Caco-2 (cell line): ENCODE measurements at regions not wholly inside any gene's neighbourhood (a gene's known extent, or its start where the extent isn't known, plus 50 kb on each side); places are given as distances from the start of the nearest gene placed in this dataset.

Experiments
- BruUV-seq: library from RNA; stranded (reverse); fragments of 400-500 nt; replicated peaks from 2 replicates; lab custom pipeline; 2021; lab: Mats Ljungman, UMichigan
- CTCF ChIA-PET: fragments of 300-600 bp; sonication (Branson Sonifier 250); formaldehyde crosslinking; loops from one replicate; lab custom pipeline; 2022; ENCODE audit warnings: antibody characterized with exemption; lab: Charles Lee
- POLR2A ChIA-PET: fragments of 300-600 bp; sonication (Branson Sonifier 250); formaldehyde crosslinking; loops from one replicate; lab custom pipeline; 2022; ENCODE audit warnings: antibody characterized with exemption; lab: Charles Lee
- DNase-seq, 2 experiments: peaks; one replicate each; pipeline versions ENCODE4 v3.0.0 to v3.0.0-alpha.2; 2020 to 2022
- H3K27me3 ChIP-seq: replicated peaks from 2 replicates; pipeline ENCODE4 v1.6.0; 2011; ENCODE audit warnings: low read length; ENCODE audit not compliant: control insufficient read depth, insufficient read depth
- H3K36me3 ChIP-seq: 2 replicates; pipeline ENCODE4 v1.5.1; 2011; ENCODE audit warnings: low read length; ENCODE audit not compliant: control insufficient read depth, insufficient read depth
- H3K4me1 ChIP-seq: fragments of 250-450 bp; sonication (Bioruptor Pico); 2 replicates; pipeline ENCODE4 v1.5.1; 2020; ENCODE audit warnings: mild to moderate bottlenecking
- H3K4me3 ChIP-seq: 2 replicates; pipeline ENCODE4 v1.5.1; 2011; ENCODE audit warnings: low read depth, mild to moderate bottlenecking, control low read depth, low read length
- H3K9me3 ChIP-seq: fragments of 250-450 bp; sonication (Bioruptor Pico); 2 replicates; pipeline ENCODE4 v1.5.1; 2020; ENCODE audit warnings: mild to moderate bottlenecking, moderate library complexity
- H3K27ac Mint-ChIP-seq: one replicate; pipeline ENCODE4 v1.8.0; 2022; ENCODE audit warnings: mixed read lengths; ENCODE audit not compliant: unreplicated experiment
- H3K27me3 Mint-ChIP-seq: one replicate; pipeline ENCODE4 v1.8.0; 2022; ENCODE audit warnings: mixed read lengths; ENCODE audit not compliant: insufficient read depth, unreplicated experiment
- H3K36me3 Mint-ChIP-seq: one replicate; pipeline ENCODE4 v1.8.0; 2022; ENCODE audit warnings: mild to moderate bottlenecking, mixed read lengths; ENCODE audit not compliant: insufficient read depth, unreplicated experiment
- H3K4me1 Mint-ChIP-seq: one replicate; pipeline ENCODE4 v1.8.0; 2022; ENCODE audit warnings: low read depth, mixed read lengths; ENCODE audit not compliant: unreplicated experiment
- H3K4me3 Mint-ChIP-seq: one replicate; pipeline ENCODE4 v1.8.0; 2022; ENCODE audit warnings: mild to moderate bottlenecking, moderate library complexity, mixed read lengths; ENCODE audit not compliant: unreplicated experiment
- H3K9me3 Mint-ChIP-seq: one replicate; pipeline ENCODE4 v1.8.0; 2022; ENCODE audit warnings: mixed read lengths; ENCODE audit not compliant: unreplicated experiment
- intact Hi-C: fragments of 100-400 bp; cut with micrococcal nuclease; formaldehyde crosslinking; loops from one replicate; pipeline ENCODE4 v1.10.0; 2022; ENCODE audit not compliant: unreplicated experiment
- TF ChIP-seq, protein P1 (sequence below), 2 experiments: fragments of 200-600 bp in 1 of 2; IDR thresholded peaks; 1 replicate in 1 of 2; 2 replicates in 1 of 2; pipeline versions ENCODE4 v1.5.1 to v1.8.0; 2011 to 2022; ENCODE audit warnings: antibody characterized with exemption in 1 of 2, control low read depth in 1 of 2, inconsistent platforms in 1 of 2, low read depth in 1 of 2, low read length in 1 of 2, mild to moderate bottlenecking in 1 of 2, moderate library complexity in 1 of 2; ENCODE audit not compliant: insufficient read depth in 1 of 2, severe bottlenecking in 1 of 2, unreplicated experiment in 1 of 2

- intact Hi-C loops: no loop called here
- BruUV-seq: no TSS peak
- Mint-ChIP-seq H3K27me3 (peaks cover 3% of the 10 kb centered on the region), H3K9me3 (peaks cover 15% of the 10 kb centered on the region), H3K36me3 (no peaks in the 10 kb centered on the region), H3K4me1 (no peaks in the 10 kb centered on the region), H3K27ac (no peak overlapping the region), H3K4me3 (no peak overlapping the region)
- Histone ChIP-seq H3K4me3 (no peak overlapping the region), H3K36me3 (no peaks in the 10 kb centered on the region), H3K4me1 (no peaks in the 10 kb centered on the region), H3K27me3 (no peaks in the 10 kb centered on the region), H3K9me3 (no peaks in the 10 kb centered on the region)
- TF ChIP-seq, protein P1, sequence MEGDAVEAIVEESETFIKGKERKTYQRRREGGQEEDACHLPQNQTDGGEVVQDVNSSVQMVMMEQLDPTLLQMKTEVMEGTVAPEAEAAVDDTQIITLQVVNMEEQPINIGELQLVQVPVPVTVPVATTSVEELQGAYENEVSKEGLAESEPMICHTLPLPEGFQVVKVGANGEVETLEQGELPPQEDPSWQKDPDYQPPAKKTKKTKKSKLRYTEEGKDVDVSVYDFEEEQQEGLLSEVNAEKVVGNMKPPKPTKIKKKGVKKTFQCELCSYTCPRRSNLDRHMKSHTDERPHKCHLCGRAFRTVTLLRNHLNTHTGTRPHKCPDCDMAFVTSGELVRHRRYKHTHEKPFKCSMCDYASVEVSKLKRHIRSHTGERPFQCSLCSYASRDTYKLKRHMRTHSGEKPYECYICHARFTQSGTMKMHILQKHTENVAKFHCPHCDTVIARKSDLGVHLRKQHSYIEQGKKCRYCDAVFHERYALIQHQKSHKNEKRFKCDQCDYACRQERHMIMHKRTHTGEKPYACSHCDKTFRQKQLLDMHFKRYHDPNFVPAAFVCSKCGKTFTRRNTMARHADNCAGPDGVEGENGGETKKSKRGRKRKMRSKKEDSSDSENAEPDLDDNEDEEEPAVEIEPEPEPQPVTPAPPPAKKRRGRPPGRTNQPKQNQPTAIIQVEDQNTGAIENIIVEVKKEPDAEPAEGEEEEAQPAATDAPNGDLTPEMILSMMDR (IDR thresholded peaks at IDR 0.05; ENCODE audit: insufficient read depth in 1 of 2, low read depth in 1 of 2, low read length in 1 of 2, severe bottlenecking in 1 of 2, unreplicated experiment in 1 of 2): no peak
- no peak for DNase-seq
- ChIA-PET CTCF (no interaction called here), POLR2A (no interaction called here)
These were observed 226.0 kb upstream of the PTGER4 start for GRCh38 chr5:40453689-40454088.

DNA sequence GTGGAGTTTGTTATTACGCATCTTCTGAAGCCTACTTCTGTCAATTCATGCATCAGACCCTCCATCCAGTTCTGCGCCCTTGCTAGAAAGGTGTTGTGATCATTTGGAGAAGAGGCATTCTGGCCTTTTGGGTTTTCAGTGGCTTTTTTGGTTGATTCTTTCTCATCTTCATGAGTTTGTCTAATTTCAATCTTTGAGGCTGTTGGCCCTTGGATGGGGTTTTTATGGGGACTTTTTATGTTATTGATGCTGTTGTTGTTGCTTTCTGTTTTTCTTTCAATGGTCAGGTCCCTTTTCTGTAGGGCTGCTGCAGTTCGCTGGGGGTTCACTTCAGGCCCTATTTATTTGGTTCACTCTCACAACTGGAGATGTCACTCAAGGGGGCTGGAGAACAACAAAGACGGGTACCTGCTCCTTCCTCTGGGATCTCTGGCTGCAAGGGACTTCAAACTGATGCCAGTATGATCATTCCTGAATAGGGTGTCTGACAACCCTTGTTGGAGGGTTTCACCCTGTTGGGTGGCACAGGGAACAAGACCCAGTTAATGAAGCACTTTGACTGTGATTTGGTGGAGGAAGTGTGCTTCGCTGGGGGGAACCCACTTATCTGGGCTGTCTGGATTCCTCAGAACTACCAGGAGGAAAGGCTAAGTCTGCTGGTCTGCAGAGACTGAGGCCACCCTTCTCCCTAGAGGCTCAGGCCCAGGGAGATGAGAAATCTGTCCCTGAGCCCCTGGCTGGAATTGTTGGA lies 226.7 kb upstream of the PTGER4 start:
- TF ChIP-seq, protein P1 (IDR thresholded peaks at IDR 0.05; ENCODE audit: insufficient read depth in 1 of 2, low read depth in 1 of 2, low read length in 1 of 2, severe bottlenecking in 1 of 2, unreplicated experiment in 1 of 2): no peak
- BruUV-seq: no TSS peak
- intact Hi-C loops: no loop called here
- Mint-ChIP-seq H3K27ac (no peak overlapping the region), H3K36me3 (no peaks in the 10 kb centered on the region), H3K4me1 (no peaks in the 10 kb centered on the region), H3K9me3 (peaks cover 15% of the 10 kb centered on the region), H3K4me3 (no peak overlapping the region), H3K27me3 (peaks cover 3% of the 10 kb centered on the region)
- POLR2A ChIA-PET: no interaction called here
- Histone ChIP-seq H3K36me3 (no peaks in the 10 kb centered on the region), H3K4me3 (no peak overlapping the region), H3K4me1 (no peaks in the 10 kb centered on the region), H3K9me3 (no peaks in the 10 kb centered on the region), H3K27me3 (no peaks in the 10 kb centered on the region)
- CTCF ChIA-PET: no interaction called here
- no peak for DNase-seq

DNA sequence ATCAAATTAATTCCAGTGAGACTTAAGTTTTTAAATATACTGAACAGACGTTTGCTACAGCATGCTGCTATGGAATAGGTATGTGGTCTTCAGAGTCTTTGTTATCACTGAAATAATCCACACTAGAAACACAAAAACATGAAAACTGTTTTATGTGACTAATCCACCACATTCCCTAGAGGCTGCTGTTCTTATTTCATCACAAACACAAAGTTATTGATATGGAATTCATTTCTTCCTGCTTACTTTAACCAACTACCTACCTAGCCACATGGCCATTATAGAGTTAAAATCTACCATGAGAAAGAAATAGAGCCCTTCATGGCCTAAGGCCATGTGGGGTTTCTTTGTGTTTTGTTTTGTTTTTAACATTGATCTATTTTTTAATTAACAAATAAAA lies 232.3 kb upstream of the PTGER4 start:
- H3K27me3 ChIP-seq: no peaks in the 10 kb centered on the region
- peaks cover 5% of the 10 kb centered on the region; the same call in 1 of the 2 replicates for H3K9me3 ChIP-seq
- intact Hi-C loops: no loop called here
- H3K27me3 Mint-ChIP-seq: no peaks in the 10 kb centered on the region
- peaks cover 21% of the 10 kb centered on the region for H3K9me3 Mint-ChIP-seq
- TF ChIP-seq, protein P1 (IDR thresholded peaks at IDR 0.05; ENCODE audit: insufficient read depth in 1 of 2, low read depth in 1 of 2, low read length in 1 of 2, severe bottlenecking in 1 of 2, unreplicated experiment in 1 of 2): no peak
- CTCF ChIA-PET: no interaction called here
- BruUV-seq: no TSS peak
- H3K4me3 Mint-ChIP-seq: no peak overlapping the region
- POLR2A ChIA-PET: no interaction called here
- H3K36me3 Mint-ChIP-seq: no peaks in the 10 kb centered on the region
- H3K4me1 ChIP-seq: no peaks in the 10 kb centered on the region
- no peak overlapping the region for H3K27ac Mint-ChIP-seq
- no peak overlapping the region for H3K4me3 ChIP-seq
- no peak for DNase-seq
- no peaks in the 10 kb centered on the region for H3K36me3 ChIP-seq
- peaks cover 2% of the 10 kb centered on the region for H3K4me1 Mint-ChIP-seq
